GM12878 (cell line): ENCODE measurements at regions not wholly inside any gene's neighbourhood (a gene's known extent, or its start where the extent isn't known, plus 50 kb on each side); places are given as distances from the start of the nearest gene placed in this dataset.

Experiments
- ATAC-seq: fragments of 200-7000 bp; cut with Tn5 transposase; 3 replicates; pipeline ENCODE4 v1.9.1; 2020; ENCODE audit warnings: mild to moderate bottlenecking, moderate library complexity
- BruUV-seq: library from RNA; stranded (reverse); fragments of 400-500 nt; replicated peaks from 2 replicates; lab custom pipeline; 2021; lab: Mats Ljungman, UMichigan
- CTCF ChIA-PET: fragments of 300-600 bp; sonication (Branson Sonifier 250); formaldehyde crosslinking; extraction: SDS; loops from one replicate; lab custom pipeline; 2021; ENCODE audit warnings: inconsistent platforms; lab: Yijun Ruan, JAX
- POLR2A ChIA-PET: fragments of 350-600 bp; formaldehyde crosslinking; extraction: SDS; loops from one replicate; lab custom pipeline; 2021; ENCODE audit warnings: inconsistent platforms; lab: Charles Lee
- RAD21 ChIA-PET: fragments of 300-600 bp; sonication (Branson Sonifier 250); formaldehyde crosslinking; loops from one replicate; lab custom pipeline; 2023; ENCODE audit warnings: antibody characterized with exemption; ENCODE audit not compliant: unreplicated experiment; lab: Charles Lee
- SMC1A ChIA-PET: fragments of 300-600 bp; sonication (Branson Sonifier 250); formaldehyde crosslinking; loops from one replicate; lab custom pipeline; 2023; ENCODE audit not compliant: unreplicated experiment, uncharacterized antibody; lab: Charles Lee
- DNase-seq: peaks from one replicate; pipeline ENCODE4 v3.0.0-alpha.2; 2011; ENCODE audit warnings: low read depth, low spot score
- FAIRE-seq: peaks from 3 replicates; lab custom pipeline; 2011; peaks lifted over from hg19 to GRCh38; lab: Jason Lieb, UNC
- H2AFZ ChIP-seq: 2 replicates; pipeline ENCODE4 v1.6.0; 2011; ENCODE audit warnings: low read depth, low read length, control low read depth; ENCODE audit not compliant: control insufficient read depth
- H3K27ac ChIP-seq: 2 replicates; pipeline ENCODE4 v1.5.1; 2011; ENCODE audit warnings: control low read depth; ENCODE audit not compliant: control insufficient read depth, insufficient read depth
- H3K27me3 ChIP-seq, 2 experiments: replicated peaks in 1 of 2; 2 replicates each; pipeline versions ENCODE4 v1.6.0 to v1.6.1; 2011; ENCODE audit warnings: low read length in 1 of 2; ENCODE audit not compliant: control insufficient read depth in 2 of 2, insufficient read depth in 2 of 2
- H3K36me3 ChIP-seq, 2 experiments: 2 replicates each; pipeline ENCODE4 v1.5.1; 2011; ENCODE audit warnings: low read length in 1 of 2; ENCODE audit not compliant: control insufficient read depth in 2 of 2, insufficient read depth in 2 of 2
- H3K4me1 ChIP-seq: 2 replicates; pipeline ENCODE4 v1.6.1; 2011; ENCODE audit warnings: mild to moderate bottlenecking, low read length, moderate library complexity, mixed read lengths; ENCODE audit not compliant: control insufficient read depth, insufficient read depth
- H3K4me2 ChIP-seq: 2 replicates; pipeline ENCODE4 v1.6.0; 2011; ENCODE audit warnings: control low read depth; ENCODE audit not compliant: control insufficient read depth, insufficient read depth
- H3K4me3 ChIP-seq: fragments of 200-600 bp; sonication (generic); 2 replicates; pipeline ENCODE4 v1.5.1; 2016
- H3K79me2 ChIP-seq: 2 replicates; pipeline ENCODE4 v1.6.0; 2011; ENCODE audit warnings: low read length; ENCODE audit not compliant: control insufficient read depth, insufficient read depth
- H3K9ac ChIP-seq: 2 replicates; pipeline ENCODE4 v1.8.0; 2011; ENCODE audit warnings: low read length, control low read depth, mixed read lengths; ENCODE audit not compliant: control insufficient read depth, insufficient read depth
- H3K9me3 ChIP-seq: replicated peaks from 3 replicates; pipeline ENCODE4 v1.5.1; 2011; ENCODE audit warnings: mild to moderate bottlenecking, low read length; ENCODE audit not compliant: control insufficient read depth, insufficient read depth
- H4K20me1 ChIP-seq: 2 replicates; pipeline ENCODE4 v1.6.0; 2011; ENCODE audit not compliant: control insufficient read depth, insufficient read depth
- CHD4 ChIP-seq: fragments of 200-600 bp; sonication (generic); IDR thresholded peaks from 2 replicates; pipeline ENCODE4 v1.6.1; 2016; ENCODE audit warnings: mild to moderate bottlenecking
- EED ChIP-seq: sonication (generic); IDR thresholded peaks from 2 replicates; pipeline ENCODE4 v1.6.1; 2016; ENCODE audit warnings: antibody characterized with exemption, low read depth
- HCFC1 ChIP-seq: fragments of 150-350 bp; IDR thresholded peaks from 2 replicates; pipeline ENCODE4 v1.6.1; 2014; ENCODE audit warnings: low read length
- MYC ChIP-seq: IDR thresholded peaks from 2 replicates; pipeline ENCODE4 v1.6.1; 2011; ENCODE audit warnings: mild to moderate bottlenecking, low read length, moderate library complexity, inconsistent platforms; ENCODE audit not compliant: insufficient read depth, insufficient replicate concordance, insufficient read length, severe bottlenecking
- NFYA ChIP-seq: IDR thresholded peaks from 2 replicates; pipeline ENCODE4 v1.6.1; 2011; ENCODE audit warnings: low read depth, mild to moderate bottlenecking, low read length, improper control_type of control experiment, borderline replicate concordance
- NR2C2 ChIP-seq: IDR thresholded peaks from 2 replicates; pipeline ENCODE4 v1.6.1; 2011; ENCODE audit warnings: borderline replicate concordance, low read depth; ENCODE audit not compliant: control insufficient read depth, insufficient read length
- PKNOX1 ChIP-seq: fragments of 450-650 bp; IDR thresholded peaks from 2 replicates; pipeline ENCODE4 v1.6.1; 2016; ENCODE audit warnings: mild to moderate bottlenecking
- REST ChIP-seq: IDR thresholded peaks from 2 replicates; pipeline ENCODE4 v1.6.1; 2012; ENCODE audit warnings: mild to moderate bottlenecking, low read depth, low read length
- RUNX3 ChIP-seq: IDR thresholded peaks from 2 replicates; pipeline ENCODE4 v1.6.1; 2012; ENCODE audit warnings: low read length, inconsistent platforms
- SMAD1 ChIP-seq: fragments of 450-650 bp; IDR thresholded peaks from 2 replicates; pipeline ENCODE4 v1.6.1; 2018; ENCODE audit warnings: mild to moderate bottlenecking, low read depth; ENCODE audit not compliant: partially characterized antibody
- SPI1 ChIP-seq: IDR thresholded peaks from 2 replicates; pipeline ENCODE4 v1.6.1; 2011; ENCODE audit warnings: low read depth, mild to moderate bottlenecking, low read length, moderate library complexity, borderline replicate concordance; ENCODE audit not compliant: insufficient read depth
- ZNF384 ChIP-seq: IDR thresholded peaks from 2 replicates; pipeline ENCODE4 v1.6.1; 2012; ENCODE audit warnings: low read depth, mild to moderate bottlenecking, low read length, improper control_type of control experiment, borderline replicate concordance
- WGBS: methylation state at CpG from one replicate; pipeline ENCODE4 v1.1.6; 2016; ENCODE audit warnings: low lambda C conversion rate; ENCODE audit not compliant: insufficient replicate concordance, insufficient coverage; ENCODE audit errors: missing lambda C conversion rate; 5-methylcytosine and 5-hydroxymethylcytosine counted together
- in situ Hi-C: fragments of 300-500 bp; cut with MboI; formaldehyde crosslinking; loops from 9 replicates; pipeline ENCODE4 v1.14.3; 2018; ENCODE audit warnings: mixed read lengths
- intact Hi-C: fragments of 100-400 bp; cut with micrococcal nuclease; formaldehyde crosslinking; loops from one replicate; pipeline ENCODE4 v1.14.2; 2022; ENCODE audit not compliant: unreplicated experiment

GRCh38 chr5:27928060-27928459, 889.7 kb upstream of the CDH9 start:
- BruUV-seq, result no TSS peak
- no peak for DNase-seq
- no peaks in the 10 kb centered on the region for H3K36me3 ChIP-seq
- H3K79me2 ChIP-seq, result no peaks in the 10 kb centered on the region
- SMC1A ChIA-PET, result no interaction called here
- no peak overlapping the region for H2AFZ ChIP-seq
- no peaks in the 10 kb centered on the region for H3K27me3 ChIP-seq
- intact Hi-C loops, result no loop called here
- in situ Hi-C loops, result no loop called here
- no peak overlapping the region for H3K9ac ChIP-seq
- no peak for TF ChIP-seq NFYA
- POLR2A ChIA-PET, result no interaction called here
- no peaks in the 10 kb centered on the region for H3K9me3 ChIP-seq
- no peak overlapping the region for H3K4me2 ChIP-seq
- H4K20me1 ChIP-seq, result no peaks in the 10 kb centered on the region
- no peak overlapping the region for H3K4me3 ChIP-seq
- no peak for FAIRE-seq
- no peaks in the 10 kb centered on the region for H3K4me1 ChIP-seq
- WGBS, result 7% methylated on average over 2 of the region's 2 CpGs
- CTCF ChIA-PET, result no interaction called here
- no peak overlapping the region for H3K27ac ChIP-seq
- RAD21 ChIA-PET, result no interaction called here
- ATAC-seq, result no peak

GRCh38 chr5:27911216-27911615, 872.8 kb upstream of the CDH9 start:
- no peak for ATAC-seq
- intact Hi-C loops (no loop called here), in situ Hi-C loops (no loop called here)
- Histone ChIP-seq H3K4me1 (no peaks in the 10 kb centered on the region), H3K9ac (no peak overlapping the region), H3K79me2 (no peaks in the 10 kb centered on the region), H3K36me3 (no peaks in the 10 kb centered on the region), H3K4me2 (no peak overlapping the region), H3K4me3 (no peak overlapping the region), H3K27me3 (no peaks in the 10 kb centered on the region), H2AFZ (no peak overlapping the region), H3K9me3 (no peaks in the 10 kb centered on the region), H3K27ac (no peak overlapping the region), H4K20me1 (no peaks in the 10 kb centered on the region)
- ChIA-PET RAD21 (no interaction called here), CTCF (interaction anchor here (0.6 kb wide), 1 partner anchor 86 kb away, joined by 3 read pairs; no protein-coding TSS in a partner anchor), POLR2A (no interaction called here), SMC1A (no interaction called here)
- 47% methylated on average over 2 of the region's 2 CpGs for WGBS
- no peak for FAIRE-seq
- DNase-seq, result no peak
- BruUV-seq, result no TSS peak
- TF ChIP-seq EED (no peak), MYC (no peak), NR2C2 (no peak), SMAD1 (no peak), SPI1 (no peak), RUNX3 (no peak), CHD4 (no peak), ZNF384 (no peak), PKNOX1 (no peak), REST (no peak), HCFC1 (no peak)
